ENCODE measurements at regions not wholly inside any gene's neighbourhood (a gene's known extent, or its start where the extent isn't known, plus 50 kb on each side); places are given as distances from the start of the nearest gene placed in this dataset.
"Not testable (repeated sequence)": the region's sequence is repeated elsewhere in the genome, so short reads cannot be mapped to it uniquely, and the experiment has no call there.

DNA sequence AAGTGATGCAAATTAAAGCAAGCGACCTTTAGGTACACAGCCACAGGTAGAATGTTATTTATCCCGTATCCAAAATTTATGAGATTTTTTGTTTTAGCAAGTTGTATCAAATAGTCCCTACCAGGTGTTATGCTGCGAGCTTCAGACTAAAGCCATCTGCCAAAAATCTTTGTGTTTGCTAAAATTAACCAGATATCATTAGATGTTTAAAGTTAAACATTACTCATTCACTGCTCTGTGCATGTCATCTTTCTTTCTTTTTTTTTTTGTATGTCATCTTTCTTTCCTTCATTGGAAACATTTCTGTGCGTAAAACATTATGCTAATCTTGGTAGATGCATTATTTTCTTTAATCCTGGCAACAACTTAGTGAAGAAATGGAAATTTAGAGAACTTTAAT is 173.1 kb downstream of the FHIP1A start:
- no peaks in the 10 kb centered on the region for H3K9me3 ChIP-seq (ENCODE audit: control insufficient read depth, low read length)
- no peak for DNase-seq
- no peak overlapping the region for H3K4me3 ChIP-seq (ENCODE audit: low read length)
- H3K4me1 ChIP-seq (ENCODE audit: control insufficient read depth, insufficient read depth, low read length): peaks cover 1% of the 10 kb centered on the region
- H3K27me3 ChIP-seq (ENCODE audit: control insufficient read depth, insufficient read depth): no peaks in the 10 kb centered on the region
- no peak for ATAC-seq
- intact Hi-C loops (cut with DNase I): no loop called here
- WGBS: 83% methylated on average over 4 of the region's 4 CpGs
- no peak overlapping the region for H3K27ac ChIP-seq (ENCODE audit: low read length)

DNA sequence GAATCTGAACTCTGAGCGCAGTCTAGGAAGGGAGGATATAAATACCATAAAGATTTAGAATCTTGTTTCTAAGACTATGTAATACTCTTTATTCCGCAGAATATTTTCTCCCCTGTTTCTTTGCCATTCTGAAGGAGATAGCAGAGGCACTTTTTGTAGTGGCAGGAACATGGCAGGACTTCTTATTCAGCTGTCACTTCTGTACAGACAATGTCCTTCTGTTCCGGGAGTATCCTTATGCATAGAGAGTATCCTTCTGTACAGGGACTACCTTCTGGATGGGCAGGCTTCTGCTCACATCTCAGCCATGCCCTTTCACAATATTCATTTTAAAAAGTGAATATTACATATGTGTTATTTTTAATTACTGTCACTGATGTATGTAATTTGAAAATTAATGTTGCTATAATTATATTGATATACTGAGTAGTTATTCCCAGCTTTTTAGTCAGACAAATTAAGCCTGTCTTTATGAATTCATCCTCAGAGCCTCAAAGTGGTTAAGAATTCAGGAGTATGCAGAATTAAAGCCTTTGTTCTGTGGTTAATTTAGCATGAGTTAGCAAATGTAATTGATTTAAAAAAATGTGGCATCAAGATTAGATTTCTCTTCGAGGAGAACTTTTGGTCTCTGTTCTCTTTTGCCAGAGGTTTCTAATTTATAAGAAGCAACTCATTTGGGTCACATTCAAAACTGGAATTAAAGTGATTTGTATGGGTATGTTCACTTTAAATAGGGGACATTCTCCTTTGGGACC is 174.4 kb downstream of the FHIP1A start:
- no peak for ATAC-seq
- WGBS: 68% methylated on average over 4 of the region's 4 CpGs

DNA sequence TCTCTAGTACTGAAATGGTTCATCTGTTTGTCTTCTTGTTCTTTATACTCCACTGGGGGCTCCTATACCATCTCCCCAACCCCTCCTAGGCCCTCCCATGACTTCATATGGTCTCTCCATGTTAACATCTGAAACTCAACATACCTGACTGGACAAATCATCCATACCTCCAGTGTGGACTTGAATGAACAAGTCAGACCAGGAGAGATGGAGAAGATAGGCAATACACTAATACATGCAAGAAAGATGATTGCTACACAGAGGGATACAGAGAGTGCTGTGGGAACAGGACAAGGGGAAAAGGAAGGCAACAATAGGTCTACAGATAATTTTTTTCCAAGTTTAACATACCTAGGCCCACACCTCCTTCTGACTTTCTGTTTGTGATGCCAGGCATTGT is 175.1 kb downstream of the FHIP1A start:
- intact Hi-C loops (cut with DNase I): no loop called here
- ATAC-seq: no peak
- Histone ChIP-seq H3K27me3 (ENCODE audit: control insufficient read depth, insufficient read depth) (no peaks in the 10 kb centered on the region), H3K4me1 (ENCODE audit: control insufficient read depth, insufficient read depth, low read length) (peaks cover 1% of the 10 kb centered on the region), H3K4me3 (ENCODE audit: low read length) (no peak overlapping the region), H3K27ac (ENCODE audit: low read length) (no peak overlapping the region), H3K9me3 (ENCODE audit: control insufficient read depth, low read length) (no peaks in the 10 kb centered on the region)
- DNase-seq: no peak

More for the DNA sequence above, 174.4 kb downstream of the FHIP1A start:
- peaks cover 1% of the 10 kb centered on the region for H3K4me1 ChIP-seq (ENCODE audit: control insufficient read depth, insufficient read depth, low read length)
- H3K27ac ChIP-seq (ENCODE audit: low read length): no peak overlapping the region
- DNase-seq: no peak
- no peaks in the 10 kb centered on the region for H3K9me3 ChIP-seq (ENCODE audit: control insufficient read depth, low read length)
- H3K4me3 ChIP-seq (ENCODE audit: low read length): no peak overlapping the region
- intact Hi-C loops (cut with DNase I): no loop called here
- H3K27me3 ChIP-seq (ENCODE audit: control insufficient read depth, insufficient read depth): no peaks in the 10 kb centered on the region

GRCh38 chr4:151595629-151596028 is 165.2 kb downstream of the GATB start:
- intact Hi-C loops (cut with DNase I); DNase-seq; H3K27me3 ChIP-seq (ENCODE audit: control insufficient read depth, insufficient read depth); H3K9me3 ChIP-seq (ENCODE audit: control insufficient read depth, low read length); ATAC-seq; H3K27ac ChIP-seq (ENCODE audit: low read length); H3K4me3 ChIP-seq (ENCODE audit: low read length); H3K4me1 ChIP-seq (ENCODE audit: control insufficient read depth, insufficient read depth, low read length): not testable (repeated sequence)
- WGBS: 98% methylated on average over 1 of the region's 1 CpG

GRCh38 chr4:151597691-151598090 is 163.1 kb downstream of the GATB start:
- H3K9me3 ChIP-seq (ENCODE audit: control insufficient read depth, low read length); H3K4me1 ChIP-seq (ENCODE audit: control insufficient read depth, insufficient read depth, low read length); H3K27me3 ChIP-seq (ENCODE audit: control insufficient read depth, insufficient read depth); ATAC-seq; H3K4me3 ChIP-seq (ENCODE audit: low read length); H3K27ac ChIP-seq (ENCODE audit: low read length); intact Hi-C loops (cut with DNase I); DNase-seq: not testable (repeated sequence)
- WGBS: 83% methylated on average over 8 of the region's 8 CpGs

DNA sequence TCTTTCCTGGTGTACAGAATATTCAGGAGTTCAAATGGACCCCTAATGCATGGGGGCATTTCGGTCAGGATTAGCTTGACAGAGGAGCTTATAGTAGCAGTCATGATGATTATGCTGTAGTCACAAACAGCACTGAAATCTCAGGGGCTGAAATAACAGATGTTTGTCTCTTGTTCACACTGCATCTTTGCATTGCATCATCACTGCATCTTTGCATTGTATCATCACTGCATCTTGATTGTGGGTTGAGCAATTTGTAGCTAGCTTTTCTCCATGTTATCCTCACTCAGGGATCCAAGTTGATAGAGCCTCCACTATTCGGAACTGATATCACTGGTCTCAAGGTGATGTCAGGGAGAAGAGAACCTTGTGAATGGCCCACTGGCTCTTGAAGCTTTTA is 160.9 kb downstream of the GATB start:
- ATAC-seq (no peak), DNase-seq (no peak)
- 88% methylated on average over 2 of the region's 2 CpGs for WGBS
- intact Hi-C loops (cut with DNase I): no loop called here
- Histone ChIP-seq H3K9me3 (ENCODE audit: control insufficient read depth, low read length) (no peaks in the 10 kb centered on the region), H3K27ac (ENCODE audit: low read length) (no peak overlapping the region), H3K4me3 (ENCODE audit: low read length) (no peak overlapping the region), H3K27me3 (ENCODE audit: control insufficient read depth, insufficient read depth) (no peaks in the 10 kb centered on the region), H3K4me1 (ENCODE audit: control insufficient read depth, insufficient read depth, low read length) (no peaks in the 10 kb centered on the region)

- Histone ChIP-seq H3K27ac (ENCODE audit: low read length) (no peak overlapping the region), H3K9me3 (ENCODE audit: control insufficient read depth, low read length) (no peaks in the 10 kb centered on the region), H3K27me3 (ENCODE audit: control insufficient read depth, insufficient read depth) (no peaks in the 10 kb centered on the region), H3K4me1 (ENCODE audit: control insufficient read depth, insufficient read depth, low read length) (no peaks in the 10 kb centered on the region), H3K4me3 (ENCODE audit: low read length) (no peak overlapping the region)
- DNase-seq: no peak
- intact Hi-C loops (cut with DNase I): no loop called here
- no peak for ATAC-seq
- 82% methylated on average over 3 of the region's 3 CpGs for WGBS
Observed at GRCh38 chr4:151600432-151600831, 160.4 kb downstream of the GATB start.

- ATAC-seq: no peak
- intact Hi-C loops (cut with DNase I): no loop called here
- DNase-seq: no peak
- Histone ChIP-seq H3K4me3 (ENCODE audit: low read length) (no peak overlapping the region), H3K27ac (ENCODE audit: low read length) (no peak overlapping the region), H3K4me1 (ENCODE audit: control insufficient read depth, insufficient read depth, low read length) (no peaks in the 10 kb centered on the region), H3K9me3 (ENCODE audit: control insufficient read depth, low read length) (no peaks in the 10 kb centered on the region), H3K27me3 (ENCODE audit: control insufficient read depth, insufficient read depth) (no peaks in the 10 kb centered on the region)
- WGBS: 76% methylated on average over 2 of the region's 2 CpGs
Observed at GRCh38 chr4:151603377-151603776, 157.4 kb downstream of the GATB start.

DNA sequence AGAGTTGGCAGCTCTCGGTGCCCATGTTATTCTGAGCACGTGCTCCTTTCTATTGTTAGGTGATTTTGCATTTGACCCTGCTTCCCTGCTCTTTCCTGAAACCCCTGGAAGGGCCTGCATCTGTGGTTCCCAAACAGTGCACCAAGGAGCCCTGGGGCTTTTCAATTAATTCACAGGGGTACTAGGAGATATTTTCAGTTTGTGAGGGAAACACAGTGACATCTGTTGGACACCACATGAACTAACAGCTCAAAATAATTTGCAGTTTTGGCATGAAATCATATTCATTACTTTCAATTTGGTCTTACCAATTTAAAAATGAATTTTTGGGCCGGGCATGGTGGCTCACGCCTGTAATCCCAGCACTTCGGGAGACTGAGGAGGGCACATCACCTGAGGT is 156.6 kb downstream of the GATB start:
- no peak for DNase-seq
- WGBS: 79% methylated on average over 5 of the region's 5 CpGs
- H3K27ac ChIP-seq (ENCODE audit: low read length): no peak overlapping the region
- H3K9me3 ChIP-seq (ENCODE audit: control insufficient read depth, low read length): no peaks in the 10 kb centered on the region
- no peaks in the 10 kb centered on the region for H3K27me3 ChIP-seq (ENCODE audit: control insufficient read depth, insufficient read depth)
- ATAC-seq: no peak
- intact Hi-C loops (cut with DNase I): no loop called here
- H3K4me1 ChIP-seq (ENCODE audit: control insufficient read depth, insufficient read depth, low read length): no peaks in the 10 kb centered on the region
- H3K4me3 ChIP-seq (ENCODE audit: low read length): no peak overlapping the region

GRCh38 chr4:151605215-151605614 is 155.6 kb downstream of the GATB start:
- no peaks in the 10 kb centered on the region for H3K27me3 ChIP-seq (ENCODE audit: control insufficient read depth, insufficient read depth)
- H3K9me3 ChIP-seq (ENCODE audit: control insufficient read depth, low read length): no peaks in the 10 kb centered on the region
- no peaks in the 10 kb centered on the region for H3K4me1 ChIP-seq (ENCODE audit: control insufficient read depth, insufficient read depth, low read length)
- intact Hi-C loops (cut with DNase I): no loop called here
- no peak overlapping the region for H3K4me3 ChIP-seq (ENCODE audit: low read length)
- no peak for ATAC-seq
- no peak for DNase-seq
- 83% methylated on average over 2 of the region's 2 CpGs for WGBS
- H3K27ac ChIP-seq (ENCODE audit: low read length): no peak overlapping the region

GRCh38 chr4:151606061-151606460 is 154.7 kb downstream of the GATB start:
- no peak for ATAC-seq
- Histone ChIP-seq H3K4me3 (ENCODE audit: low read length) (no peak overlapping the region), H3K4me1 (ENCODE audit: control insufficient read depth, insufficient read depth, low read length) (no peaks in the 10 kb centered on the region), H3K9me3 (ENCODE audit: control insufficient read depth, low read length) (no peaks in the 10 kb centered on the region), H3K27ac (ENCODE audit: low read length) (no peak overlapping the region), H3K27me3 (ENCODE audit: control insufficient read depth, insufficient read depth) (no peaks in the 10 kb centered on the region)
- DNase-seq: no peak
- intact Hi-C loops (cut with DNase I): no loop called here
- 28% methylated on average over 5 of the region's 5 CpGs for WGBS

DNA sequence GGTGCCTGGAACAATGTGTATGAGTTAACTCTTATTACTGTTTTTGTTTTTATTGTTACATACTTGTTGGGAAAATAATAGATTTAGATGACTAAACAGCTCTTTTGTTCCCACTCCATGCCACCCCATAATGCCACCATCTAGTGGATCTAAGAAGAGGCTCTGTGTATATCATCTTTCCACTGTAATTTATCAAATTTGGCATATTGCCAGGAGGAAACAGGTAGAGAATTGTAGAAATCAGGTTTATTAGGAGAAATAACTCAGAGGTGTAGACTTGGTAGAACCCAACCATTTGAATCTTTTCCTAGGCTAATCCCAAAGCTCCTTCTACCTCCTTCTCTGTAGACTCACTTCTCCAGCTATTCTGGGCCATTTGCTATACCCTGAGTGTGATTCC is 150.6 kb downstream of the GATB start:
- Histone ChIP-seq H3K27me3 (ENCODE audit: control insufficient read depth, insufficient read depth) (no peaks in the 10 kb centered on the region), H3K27ac (ENCODE audit: low read length) (no peak overlapping the region), H3K9me3 (ENCODE audit: control insufficient read depth, low read length) (no peaks in the 10 kb centered on the region), H3K4me1 (ENCODE audit: control insufficient read depth, insufficient read depth, low read length) (no peaks in the 10 kb centered on the region), H3K4me3 (ENCODE audit: low read length) (no peak overlapping the region)
- ATAC-seq: no peak
- DNase-seq: no peak
- intact Hi-C loops (cut with DNase I): no loop called here
